A673 (cell line): ENCODE measurements at regions not wholly inside any gene's neighbourhood (a gene's known extent, or its start where the extent isn't known, plus 50 kb on each side); places are given as distances from the start of the nearest gene placed in this dataset.

ENCODE experiments used
- BruUV-seq: library from RNA; stranded (reverse); fragments of 400-500 nt; replicated peaks from 2 replicates; lab custom pipeline; 2021; lab: Mats Ljungman, UMichigan
- CTCF ChIA-PET: fragments of 300-600 bp; sonication (Branson Sonifier 250); formaldehyde crosslinking; loops from one replicate; lab custom pipeline; 2022; ENCODE audit warnings: antibody characterized with exemption; lab: Charles Lee
- POLR2A ChIA-PET: fragments of 300-600 bp; sonication (Branson Sonifier 250); formaldehyde crosslinking; loops from one replicate; lab custom pipeline; 2022; ENCODE audit warnings: antibody characterized with exemption; ENCODE audit not compliant: low non-redundant PET; lab: Charles Lee
- DNase-seq: peaks from one replicate; pipeline ENCODE4 v3.0.0-alpha.2; 2015; ENCODE audit warnings: low spot score
- H3K27ac ChIP-seq: fragments of 200-600 bp; sonication (generic); 2 replicates; pipeline ENCODE4 v1.5.1; 2016; ENCODE audit warnings: mixed run types, low read depth, mild to moderate bottlenecking, mixed read lengths, antibody characterized with exemption, low read length; ENCODE audit not compliant: poor library complexity, severe bottlenecking
- H3K27me3 ChIP-seq: fragments of 200-600 bp; sonication (generic); replicated peaks from 2 replicates; pipeline ENCODE4 v1.6.1; 2017; ENCODE audit warnings: mixed run types, low read depth, mild to moderate bottlenecking, mixed read lengths, antibody characterized with exemption, low read length; ENCODE audit not compliant: insufficient read depth, poor library complexity
- H3K36me3 ChIP-seq: fragments of 200-600 bp; sonication (generic); 2 replicates; pipeline ENCODE4 v1.6.1; 2016; ENCODE audit warnings: mixed run types, mild to moderate bottlenecking, mixed read lengths, antibody characterized with exemption, low read length; ENCODE audit not compliant: insufficient read depth, poor library complexity, severe bottlenecking
- H3K4me1 ChIP-seq: fragments of 200-600 bp; sonication (generic); 2 replicates; pipeline ENCODE4 v1.6.1; 2017; ENCODE audit warnings: mixed run types, mild to moderate bottlenecking, mixed read lengths, antibody characterized with exemption, low read length; ENCODE audit not compliant: insufficient read depth, poor library complexity, severe bottlenecking
- H3K4me3 ChIP-seq: fragments of 200-600 bp; sonication (generic); 2 replicates; pipeline ENCODE4 v1.5.1; 2016; ENCODE audit warnings: low read depth, mixed run types, mild to moderate bottlenecking, mixed read lengths, low read length; ENCODE audit not compliant: poor library complexity, severe bottlenecking
- H3K9me3 ChIP-seq: fragments of 200-600 bp; sonication (generic); 2 replicates; pipeline ENCODE4 v1.6.1; 2016; ENCODE audit warnings: mixed run types, low read depth, mild to moderate bottlenecking, mixed read lengths, antibody characterized with exemption, low read length; ENCODE audit not compliant: poor library complexity, severe bottlenecking
- EZH2 ChIP-seq: fragments of 200-600 bp; sonication (generic); IDR thresholded peaks from 2 replicates; pipeline ENCODE4 v1.6.1; 2017; ENCODE audit warnings: borderline replicate concordance, low read depth, mild to moderate bottlenecking, mixed read lengths, antibody characterized with exemption, low read length; ENCODE audit not compliant: poor library complexity, severe bottlenecking
- intact Hi-C: fragments of 100-400 bp; cut with micrococcal nuclease; formaldehyde crosslinking; loops from one replicate; pipeline ENCODE4 v1.10.0; 2022; ENCODE audit not compliant: unreplicated experiment
- TF ChIP-seq, protein P1 (sequence below): fragments of 300-800, 200-600 bp; sonication (generic); conservative IDR thresholded peaks from 2 replicates; pipeline ENCODE4 v1.5.1; 2017; ENCODE audit warnings: low read depth, mild to moderate bottlenecking, antibody characterized with exemption, low read length, moderate library complexity, mixed read lengths

DNA sequence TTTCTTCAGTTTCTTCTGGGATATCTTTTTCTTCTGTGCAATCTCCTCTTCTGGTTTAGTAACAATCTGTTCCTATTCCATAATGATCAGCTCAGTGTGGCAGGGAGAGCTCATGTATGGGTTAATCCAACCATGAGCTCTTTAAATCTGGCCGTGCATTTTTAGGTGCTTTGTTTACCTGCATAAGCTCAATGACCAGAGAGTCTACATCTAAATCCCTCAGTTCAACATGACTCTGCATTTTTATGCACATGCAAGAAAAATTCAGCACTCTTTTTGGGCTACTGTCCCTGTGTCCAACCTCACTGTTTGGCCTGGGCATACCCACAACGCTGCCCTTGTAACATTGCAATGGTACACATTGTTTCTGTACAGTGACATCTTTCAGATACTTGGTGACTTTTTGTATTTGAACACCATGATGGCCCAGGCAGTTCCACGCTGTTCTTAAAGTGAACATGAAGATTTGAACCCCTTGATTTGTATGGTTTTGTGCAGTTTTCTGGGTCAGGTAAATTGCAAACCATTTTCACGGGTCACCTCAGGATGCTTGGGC is 243.3 kb upstream of the SRRM4 start:
- intact Hi-C loops, result no loop called here
- TF ChIP-seq, protein P1, sequence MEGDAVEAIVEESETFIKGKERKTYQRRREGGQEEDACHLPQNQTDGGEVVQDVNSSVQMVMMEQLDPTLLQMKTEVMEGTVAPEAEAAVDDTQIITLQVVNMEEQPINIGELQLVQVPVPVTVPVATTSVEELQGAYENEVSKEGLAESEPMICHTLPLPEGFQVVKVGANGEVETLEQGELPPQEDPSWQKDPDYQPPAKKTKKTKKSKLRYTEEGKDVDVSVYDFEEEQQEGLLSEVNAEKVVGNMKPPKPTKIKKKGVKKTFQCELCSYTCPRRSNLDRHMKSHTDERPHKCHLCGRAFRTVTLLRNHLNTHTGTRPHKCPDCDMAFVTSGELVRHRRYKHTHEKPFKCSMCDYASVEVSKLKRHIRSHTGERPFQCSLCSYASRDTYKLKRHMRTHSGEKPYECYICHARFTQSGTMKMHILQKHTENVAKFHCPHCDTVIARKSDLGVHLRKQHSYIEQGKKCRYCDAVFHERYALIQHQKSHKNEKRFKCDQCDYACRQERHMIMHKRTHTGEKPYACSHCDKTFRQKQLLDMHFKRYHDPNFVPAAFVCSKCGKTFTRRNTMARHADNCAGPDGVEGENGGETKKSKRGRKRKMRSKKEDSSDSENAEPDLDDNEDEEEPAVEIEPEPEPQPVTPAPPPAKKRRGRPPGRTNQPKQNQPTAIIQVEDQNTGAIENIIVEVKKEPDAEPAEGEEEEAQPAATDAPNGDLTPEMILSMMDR, result no peak
- TF ChIP-seq EZH2, result no peak
- Histone ChIP-seq H3K27me3 (peaks cover 3% of the 10 kb centered on the region), H3K27ac (no peak overlapping the region), H3K4me1 (no peaks in the 10 kb centered on the region), H3K36me3 (no peaks in the 10 kb centered on the region), H3K4me3 (no peak overlapping the region), H3K9me3 (no peaks in the 10 kb centered on the region)
- CTCF ChIA-PET, result no interaction called here
- POLR2A ChIA-PET, result no interaction called here
- no TSS peak for BruUV-seq
- DNase-seq, result no peak

DNA sequence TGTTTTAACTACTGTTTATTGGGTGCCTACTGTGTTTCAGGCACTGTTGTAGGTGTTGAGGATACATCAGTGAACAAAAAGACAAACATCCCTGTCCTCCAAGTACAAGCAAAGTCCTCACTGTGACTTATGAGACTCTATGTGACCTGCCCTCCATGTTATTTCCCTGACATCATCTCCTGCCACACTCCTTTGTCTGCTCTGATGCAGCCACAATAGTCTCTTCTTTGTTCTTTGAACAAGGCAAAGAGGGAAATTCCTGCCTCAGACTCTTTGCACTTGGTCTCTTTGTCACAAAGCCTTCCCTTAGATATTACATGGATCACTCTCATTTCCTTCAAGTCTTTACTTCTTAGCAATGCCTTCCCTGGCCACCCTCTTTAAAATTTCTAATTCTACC is 240.1 kb upstream of the SRRM4 start:
- Histone ChIP-seq H3K4me3 (no peak overlapping the region), H3K9me3 (no peaks in the 10 kb centered on the region), H3K36me3 (no peaks in the 10 kb centered on the region), H3K27ac (no peak overlapping the region), H3K4me1 (no peaks in the 10 kb centered on the region), H3K27me3 (peaks cover 3% of the 10 kb centered on the region)
- ChIA-PET CTCF (no interaction called here), POLR2A (no interaction called here)
- intact Hi-C loops, result no loop called here
- no peak for DNase-seq
- no TSS peak for BruUV-seq
- no peak for TF ChIP-seq EZH2
- TF ChIP-seq, protein P1, result no peak

GRCh38 chr12:118742431-118742830 is 238.9 kb upstream of the SRRM4 start:
- BruUV-seq, result no TSS peak
- CTCF ChIA-PET, result no interaction called here
- Histone ChIP-seq H3K4me3 (no peak overlapping the region), H3K4me1 (no peaks in the 10 kb centered on the region), H3K27me3 (peaks cover 3% of the 10 kb centered on the region), H3K36me3 (no peaks in the 10 kb centered on the region), H3K9me3 (no peaks in the 10 kb centered on the region), H3K27ac (no peak overlapping the region)
- TF ChIP-seq, protein P1, result no peak
- DNase-seq, result no peak
- POLR2A ChIA-PET, result no interaction called here
- intact Hi-C loops, result no loop called here
